Breast epithelium (tissue), 3 donors: ENCODE measurements at regions not wholly inside any gene's neighbourhood (a gene's known extent, or its start where the extent isn't known, plus 50 kb on each side); places are given as distances from the start of the nearest gene placed in this dataset.

Experiments used
- CTCF ChIP-seq, 3 donors: fragments of 450-650 bp; IDR thresholded peaks; one replicate each; pipeline ENCODE4 v1.5.1; 2016 to 2017; ENCODE audit warnings: antibody characterized with exemption in 3 of 3, mild to moderate bottlenecking in 3 of 3, moderate library complexity in 3 of 3
- POLR2AphosphoS5 ChIP-seq, 3 donors: sonication (generic); formaldehyde crosslinking; IDR thresholded peaks; one replicate each; pipeline ENCODE4 v1.6.1; 2017; ENCODE audit warnings: antibody characterized with exemption in 3 of 3

- TF ChIP-seq CTCF (IDR thresholded peaks at IDR 0.05) = no peak
- TF ChIP-seq POLR2AphosphoS5 (IDR thresholded peaks at IDR 0.05) = no peak
These were observed 982.9 kb downstream of the TUSC7 start for GRCh38 chr3:117692416-117692995.
